ENCODE measurements at regions not wholly inside any gene's neighbourhood (a gene's known extent, or its start where the extent isn't known, plus 50 kb on each side); places are given as distances from the start of the nearest gene placed in this dataset.

- TF ChIP-seq CTCF (IDR thresholded peaks at IDR 0.05) (no peak), ZFX (IDR thresholded peaks at IDR 0.05; ENCODE audit: borderline replicate concordance) (no peak)
Observed at GRCh38 chr15:62934236-62934971, 108.1 kb upstream of the TPM1 start.

All from 22Rv1 (cell line).